ENCODE measurements at regions not wholly inside any gene's neighbourhood (a gene's known extent, or its start where the extent isn't known, plus 50 kb on each side); places are given as distances from the start of the nearest gene placed in this dataset.

DNA sequence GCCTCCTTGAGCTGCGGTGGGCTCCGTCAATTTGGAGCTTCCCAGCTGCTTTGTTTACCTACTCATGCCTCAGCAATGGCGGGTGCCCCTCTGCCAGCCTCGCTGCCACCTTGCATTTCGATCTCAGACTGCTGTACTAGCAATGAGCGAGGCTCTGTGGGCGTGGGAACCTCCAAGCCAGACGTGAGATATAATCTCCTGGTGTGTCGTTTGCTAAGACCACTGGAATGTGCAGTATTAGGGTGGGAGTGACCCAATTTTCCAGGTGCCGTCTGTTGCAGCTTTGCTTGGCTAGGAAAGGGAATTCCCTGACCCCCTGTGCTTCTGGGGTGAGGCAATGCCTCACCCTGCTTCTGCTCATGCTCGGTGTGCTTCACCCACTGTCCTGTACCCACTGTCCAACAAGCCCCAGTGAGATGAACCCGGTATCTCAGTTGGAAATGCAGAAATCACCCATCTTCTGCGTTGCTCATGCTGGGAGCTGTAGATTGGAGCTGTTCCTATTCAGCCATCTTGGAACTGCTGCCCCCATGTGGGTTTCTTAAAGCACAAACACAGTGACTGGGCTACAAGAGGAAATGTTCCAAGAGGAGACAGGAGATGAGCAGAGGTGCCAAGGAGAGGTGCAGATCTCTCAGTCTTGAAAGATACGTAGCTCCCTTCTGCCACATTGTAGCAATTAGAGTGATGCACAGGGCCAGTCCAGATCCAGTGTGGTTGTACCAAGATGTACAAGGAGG is 193.0 kb upstream of the IGFBP7 start:
- TF ChIP-seq, protein P1, sequence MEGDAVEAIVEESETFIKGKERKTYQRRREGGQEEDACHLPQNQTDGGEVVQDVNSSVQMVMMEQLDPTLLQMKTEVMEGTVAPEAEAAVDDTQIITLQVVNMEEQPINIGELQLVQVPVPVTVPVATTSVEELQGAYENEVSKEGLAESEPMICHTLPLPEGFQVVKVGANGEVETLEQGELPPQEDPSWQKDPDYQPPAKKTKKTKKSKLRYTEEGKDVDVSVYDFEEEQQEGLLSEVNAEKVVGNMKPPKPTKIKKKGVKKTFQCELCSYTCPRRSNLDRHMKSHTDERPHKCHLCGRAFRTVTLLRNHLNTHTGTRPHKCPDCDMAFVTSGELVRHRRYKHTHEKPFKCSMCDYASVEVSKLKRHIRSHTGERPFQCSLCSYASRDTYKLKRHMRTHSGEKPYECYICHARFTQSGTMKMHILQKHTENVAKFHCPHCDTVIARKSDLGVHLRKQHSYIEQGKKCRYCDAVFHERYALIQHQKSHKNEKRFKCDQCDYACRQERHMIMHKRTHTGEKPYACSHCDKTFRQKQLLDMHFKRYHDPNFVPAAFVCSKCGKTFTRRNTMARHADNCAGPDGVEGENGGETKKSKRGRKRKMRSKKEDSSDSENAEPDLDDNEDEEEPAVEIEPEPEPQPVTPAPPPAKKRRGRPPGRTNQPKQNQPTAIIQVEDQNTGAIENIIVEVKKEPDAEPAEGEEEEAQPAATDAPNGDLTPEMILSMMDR (conservative IDR thresholded peaks at IDR 0.05; ENCODE audit: low read depth, low read length), result no peak; the same call in 1 of the 2 replicates
- TF ChIP-seq EZH2phosphoT487 (IDR thresholded peaks at IDR 0.05; ENCODE audit: borderline replicate concordance, low read length), result no peak
- TF ChIP-seq EZH2 (IDR thresholded peaks at IDR 0.05; ENCODE audit: low read length, unreplicated experiment), result no peak

Measured in PC-3 (cell line).